HCT116 (cell line): ENCODE measurements at regions not wholly inside any gene's neighbourhood (a gene's known extent, or its start where the extent isn't known, plus 50 kb on each side); places are given as distances from the start of the nearest gene placed in this dataset.

Experiments
- ATAC-seq: fragments of 200-7000 bp; cut with Tn5 transposase; 2 replicates; pipeline ENCODE4 v1.9.1; 2020; ENCODE audit warnings: mild to moderate bottlenecking, moderate library complexity
- BruUV-seq: library from RNA; stranded (reverse); fragments of 400-500 nt; replicated peaks from 2 replicates; lab custom pipeline; 2021; lab: Mats Ljungman, UMichigan
- CTCF ChIA-PET: fragments of 300-600 bp; sonication (Branson Sonifier 250); formaldehyde crosslinking; loops from one replicate; lab custom pipeline; 2021; ENCODE audit warnings: antibody characterized with exemption; lab: Charles Lee
- POLR2A ChIA-PET: fragments of 300-600, 350-600 bp; sonication (Branson Sonifier 250); formaldehyde crosslinking; loops from one replicate; lab custom pipeline; 2021; ENCODE audit warnings: antibody characterized with exemption; lab: Charles Lee
- RAD21 ChIA-PET, 2 experiments: fragments of 300-600 bp; sonication (Branson Sonifier 250); formaldehyde crosslinking; loops; one replicate each; lab custom pipeline; 2023; ENCODE audit warnings: low total read pairs in 2 of 2; ENCODE audit not compliant: uncharacterized antibody in 2 of 2, unreplicated experiment in 2 of 2, low non-redundant PET in 1 of 2; lab: Charles Lee
- DNase-seq: peaks from one replicate; pipeline ENCODE4 v3.0.0-alpha.2; 2010; ENCODE audit warnings: low read depth, low spot score
- H2AFZ ChIP-seq: fragments of 200-600 bp; shearing (Covaris generic), sonication (generic); 2 replicates; pipeline ENCODE4 v1.6.1; 2017; ENCODE audit warnings: low read depth, mixed run types, mixed read lengths, antibody characterized with exemption, low read length; ENCODE audit not compliant: poor library complexity, severe bottlenecking
- H3K27ac ChIP-seq: 2 replicates; pipeline ENCODE4 v1.5.1; 2012; ENCODE audit warnings: low read depth, low read length
- H3K27me3 ChIP-seq: fragments of 200-600 bp; sonication (generic); 2 replicates; pipeline ENCODE4 v1.6.1; 2016; ENCODE audit warnings: mixed run types, low read length, mixed read lengths; ENCODE audit not compliant: insufficient read depth
- H3K36me3 ChIP-seq, 2 experiments: fragments of 200-500 bp in 1 of 2; fragments of 200-600 bp in 1 of 2; sonication (Bioruptor generic) in 1 of 2; sonication (generic) in 1 of 2; 2 replicates each; pipeline versions ENCODE4 v1.5.1 to v1.6.1; 2014 to 2016; ENCODE audit warnings: low read length in 2 of 2, inconsistent platforms in 1 of 2, mixed read lengths in 1 of 2, mixed run types in 1 of 2; ENCODE audit not compliant: insufficient read depth in 2 of 2, control insufficient read depth in 1 of 2
- H3K4me1 ChIP-seq, 2 experiments: fragments of 200-600 bp in 1 of 2; sonication (generic) in 1 of 2; 2 replicates each; pipeline versions ENCODE4 v1.5.1 to v1.6.1; 2012 to 2017; ENCODE audit warnings: low read length in 2 of 2, inconsistent platforms in 1 of 2, mild to moderate bottlenecking in 1 of 2, mixed read lengths in 1 of 2, mixed run types in 1 of 2, moderate library complexity in 1 of 2; ENCODE audit not compliant: insufficient read depth in 2 of 2, control insufficient read depth in 1 of 2
- H3K4me2 ChIP-seq: fragments of 200-600 bp; sonication (generic); 2 replicates; pipeline ENCODE4 v1.6.1; 2017; ENCODE audit warnings: mixed run types, low read length, mixed read lengths
- H3K4me3 ChIP-seq, 2 experiments: fragments of 200-600 bp in 1 of 2; sonication (generic) in 1 of 2; replicated peaks in 1 of 2; 2 replicates each; pipeline ENCODE4 v1.5.1; 2011 to 2016; ENCODE audit warnings: low read length in 2 of 2, control low read depth in 1 of 2, low read depth in 1 of 2, mild to moderate bottlenecking in 1 of 2, mixed read lengths in 1 of 2, mixed run types in 1 of 2
- H3K79me2 ChIP-seq: fragments of 200-600 bp; sonication (generic); 2 replicates; pipeline ENCODE4 v1.6.1; 2017; ENCODE audit warnings: mild to moderate bottlenecking, mixed run types, low read length, moderate library complexity, mixed read lengths; ENCODE audit not compliant: insufficient read depth
- H3K9ac ChIP-seq: fragments of 200-600 bp; sonication (generic); 2 replicates; pipeline ENCODE4 v1.6.1; 2016; ENCODE audit warnings: low read length, mixed read lengths
- H3K9me2 ChIP-seq: fragments of 200-600 bp; sonication (generic), shearing (Covaris generic); 2 replicates; pipeline ENCODE4 v1.6.1; 2017; ENCODE audit warnings: mixed run types, mild to moderate bottlenecking, moderate library complexity; ENCODE audit not compliant: insufficient read depth
- H3K9me3 ChIP-seq, 2 experiments: fragments of 200-500 bp in 1 of 2; fragments of 200-600 bp in 1 of 2; sonication (Bioruptor generic) in 1 of 2; sonication (generic) in 1 of 2; 2 replicates each; pipeline ENCODE4 v1.6.1; 2014 to 2017; ENCODE audit warnings: low read length in 2 of 2, mixed read lengths in 2 of 2, inconsistent platforms in 1 of 2, low read depth in 1 of 2, mild to moderate bottlenecking in 1 of 2, mixed run types in 1 of 2, moderate library complexity in 1 of 2; ENCODE audit not compliant: control insufficient read depth in 1 of 2, insufficient read depth in 1 of 2
- H4K20me1 ChIP-seq: fragments of 200-600 bp; sonication (generic), shearing (Covaris generic); 2 replicates; pipeline ENCODE4 v1.6.1; 2017; ENCODE audit warnings: mixed run types, mild to moderate bottlenecking, moderate library complexity; ENCODE audit not compliant: insufficient read depth
- CBX3 ChIP-seq: IDR thresholded peaks from 2 replicates; pipeline ENCODE4 v1.6.1; 2012; ENCODE audit warnings: low read depth
- EGR1 ChIP-seq: IDR thresholded peaks from 2 replicates; pipeline ENCODE4 v1.6.1; 2012; ENCODE audit warnings: low read depth
- EZH2phosphoT487 ChIP-seq: fragments of 200-600 bp; IDR thresholded peaks from 2 replicates; pipeline ENCODE4 v1.6.1; 2018; ENCODE audit warnings: antibody characterized with exemption, borderline replicate concordance
- POLR2A ChIP-seq: IDR thresholded peaks from 2 replicates; pipeline ENCODE4 v1.7.0; 2011; ENCODE audit warnings: borderline replicate concordance; ENCODE audit not compliant: insufficient read depth, insufficient read length; ENCODE audit errors: extremely low read depth
- POLR2AphosphoS5 ChIP-seq: IDR thresholded peaks from 2 replicates; pipeline ENCODE4 v1.6.1; 2011; ENCODE audit warnings: mild to moderate bottlenecking, low read depth, low read length, moderate library complexity
- SIN3A ChIP-seq: IDR thresholded peaks from 2 replicates; pipeline ENCODE4 v1.6.1; 2012; ENCODE audit warnings: low read depth
- ZNF274 ChIP-seq: fragments of 200-500 bp; sonication (Bioruptor generic); IDR thresholded peaks from 2 replicates; pipeline ENCODE4 v1.6.1; 2014; ENCODE audit warnings: mild to moderate bottlenecking, low read depth, low read length, inconsistent platforms
- intact Hi-C: fragments of 100-400 bp; cut with micrococcal nuclease; formaldehyde crosslinking; loops from 2 replicates; pipeline ENCODE4 v1.10.0; 2022
- TF ChIP-seq, protein P1 (sequence below): IDR thresholded peaks from 2 replicates; pipeline ENCODE4 v1.6.1; 2012; ENCODE audit warnings: low read depth
- TF ChIP-seq, protein P2 (sequence below): IDR thresholded peaks from 2 replicates; pipeline ENCODE4 v1.6.1; 2011; ENCODE audit warnings: mild to moderate bottlenecking, low read length, moderate library complexity; ENCODE audit not compliant: insufficient replicate concordance; ENCODE audit errors: extremely low read depth
- TF ChIP-seq, protein P3 (sequence below): IDR thresholded peaks from 2 replicates; pipeline ENCODE4 v1.6.1; 2012

DNA sequence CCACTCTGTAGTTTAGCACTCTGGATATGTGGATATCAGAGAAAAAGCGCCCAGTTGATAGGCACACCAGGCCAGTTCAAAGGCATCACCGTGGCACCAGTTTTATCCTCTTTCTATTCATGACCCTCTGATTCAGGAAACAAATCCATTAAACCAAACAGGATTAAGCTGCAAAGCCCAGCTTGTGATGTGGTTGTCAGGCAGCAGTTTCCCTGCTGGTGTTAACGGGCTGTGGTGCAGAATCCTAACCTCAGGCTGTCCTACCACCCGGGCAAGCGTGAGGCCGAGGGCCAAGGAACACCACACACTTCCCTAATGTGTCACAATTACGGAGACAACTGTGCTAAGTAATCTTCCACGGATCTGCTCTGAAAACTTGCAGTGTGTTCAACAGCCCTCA lies 209.1 kb downstream of the OLFM4 start (continued):
- TF ChIP-seq, protein P1, sequence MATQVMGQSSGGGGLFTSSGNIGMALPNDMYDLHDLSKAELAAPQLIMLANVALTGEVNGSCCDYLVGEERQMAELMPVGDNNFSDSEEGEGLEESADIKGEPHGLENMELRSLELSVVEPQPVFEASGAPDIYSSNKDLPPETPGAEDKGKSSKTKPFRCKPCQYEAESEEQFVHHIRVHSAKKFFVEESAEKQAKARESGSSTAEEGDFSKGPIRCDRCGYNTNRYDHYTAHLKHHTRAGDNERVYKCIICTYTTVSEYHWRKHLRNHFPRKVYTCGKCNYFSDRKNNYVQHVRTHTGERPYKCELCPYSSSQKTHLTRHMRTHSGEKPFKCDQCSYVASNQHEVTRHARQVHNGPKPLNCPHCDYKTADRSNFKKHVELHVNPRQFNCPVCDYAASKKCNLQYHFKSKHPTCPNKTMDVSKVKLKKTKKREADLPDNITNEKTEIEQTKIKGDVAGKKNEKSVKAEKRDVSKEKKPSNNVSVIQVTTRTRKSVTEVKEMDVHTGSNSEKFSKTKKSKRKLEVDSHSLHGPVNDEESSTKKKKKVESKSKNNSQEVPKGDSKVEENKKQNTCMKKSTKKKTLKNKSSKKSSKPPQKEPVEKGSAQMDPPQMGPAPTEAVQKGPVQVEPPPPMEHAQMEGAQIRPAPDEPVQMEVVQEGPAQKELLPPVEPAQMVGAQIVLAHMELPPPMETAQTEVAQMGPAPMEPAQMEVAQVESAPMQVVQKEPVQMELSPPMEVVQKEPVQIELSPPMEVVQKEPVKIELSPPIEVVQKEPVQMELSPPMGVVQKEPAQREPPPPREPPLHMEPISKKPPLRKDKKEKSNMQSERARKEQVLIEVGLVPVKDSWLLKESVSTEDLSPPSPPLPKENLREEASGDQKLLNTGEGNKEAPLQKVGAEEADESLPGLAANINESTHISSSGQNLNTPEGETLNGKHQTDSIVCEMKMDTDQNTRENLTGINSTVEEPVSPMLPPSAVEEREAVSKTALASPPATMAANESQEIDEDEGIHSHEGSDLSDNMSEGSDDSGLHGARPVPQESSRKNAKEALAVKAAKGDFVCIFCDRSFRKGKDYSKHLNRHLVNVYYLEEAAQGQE, result no peak
- TF ChIP-seq EZH2phosphoT487 (no peak), SIN3A (no peak)
- TF ChIP-seq, protein P2, sequence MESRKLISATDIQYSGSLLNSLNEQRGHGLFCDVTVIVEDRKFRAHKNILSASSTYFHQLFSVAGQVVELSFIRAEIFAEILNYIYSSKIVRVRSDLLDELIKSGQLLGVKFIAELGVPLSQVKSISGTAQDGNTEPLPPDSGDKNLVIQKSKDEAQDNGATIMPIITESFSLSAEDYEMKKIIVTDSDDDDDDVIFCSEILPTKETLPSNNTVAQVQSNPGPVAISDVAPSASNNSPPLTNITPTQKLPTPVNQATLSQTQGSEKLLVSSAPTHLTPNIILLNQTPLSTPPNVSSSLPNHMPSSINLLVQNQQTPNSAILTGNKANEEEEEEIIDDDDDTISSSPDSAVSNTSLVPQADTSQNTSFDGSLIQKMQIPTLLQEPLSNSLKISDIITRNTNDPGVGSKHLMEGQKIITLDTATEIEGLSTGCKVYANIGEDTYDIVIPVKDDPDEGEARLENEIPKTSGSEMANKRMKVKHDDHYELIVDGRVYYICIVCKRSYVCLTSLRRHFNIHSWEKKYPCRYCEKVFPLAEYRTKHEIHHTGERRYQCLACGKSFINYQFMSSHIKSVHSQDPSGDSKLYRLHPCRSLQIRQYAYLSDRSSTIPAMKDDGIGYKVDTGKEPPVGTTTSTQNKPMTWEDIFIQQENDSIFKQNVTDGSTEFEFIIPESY, result no peak

DNA sequence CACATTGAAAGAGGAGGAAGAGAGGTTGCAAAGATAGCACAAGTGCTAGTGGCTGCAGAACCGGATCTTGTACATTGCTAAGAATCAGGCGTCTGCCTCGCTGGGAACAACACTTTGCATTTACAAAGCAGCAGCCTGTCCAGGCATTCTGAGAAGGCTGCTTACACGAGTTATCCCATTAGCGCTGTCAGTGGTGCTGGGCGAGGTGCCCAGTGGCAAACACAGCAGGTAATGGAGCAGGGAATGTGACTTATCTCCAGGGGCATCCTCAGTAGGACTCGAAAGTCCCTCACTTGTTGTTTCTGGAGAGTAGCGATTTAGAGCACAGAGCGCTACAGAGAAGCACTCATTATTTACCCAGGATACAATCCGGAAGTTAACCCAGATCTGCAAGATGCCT lies 209.6 kb downstream of the OLFM4 start:
- BruUV-seq, result no TSS peak
- ChIA-PET POLR2A (no interaction called here), RAD21 (no interaction called here)
- Histone ChIP-seq H3K4me2 (no peak overlapping the region), H3K9me2 (no peaks in the 10 kb centered on the region), H3K4me1 (no peaks in the 10 kb centered on the region), H3K27ac (no peak overlapping the region), H3K9ac (no peak overlapping the region), H4K20me1 (no peaks in the 10 kb centered on the region), H3K79me2 (no peaks in the 10 kb centered on the region), H3K4me3 (no peak overlapping the region), H3K9me3 (no peaks in the 10 kb centered on the region; a peak in 1 of 4 replicates), H2AFZ (no peak overlapping the region), H3K36me3 (no peaks in the 10 kb centered on the region)
- intact Hi-C loops, result no loop called here
- ATAC-seq (no peak), DNase-seq (no peak)
- TF ChIP-seq POLR2A (no peak), ZNF274 (no peak), POLR2AphosphoS5 (no peak), EGR1 (no peak), CBX3 (no peak)
- TF ChIP-seq, protein P3, sequence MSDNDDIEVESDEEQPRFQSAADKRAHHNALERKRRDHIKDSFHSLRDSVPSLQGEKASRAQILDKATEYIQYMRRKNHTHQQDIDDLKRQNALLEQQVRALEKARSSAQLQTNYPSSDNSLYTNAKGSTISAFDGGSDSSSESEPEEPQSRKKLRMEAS, result no peak
- TF ChIP-seq, all 23 proteins: peak for 0
- CTCF ChIA-PET, result no interaction called here
- H3K27me3 ChIP-seq, result no peaks in the 10 kb centered on the region
